Neuronal stem cell (in vitro differentiated cells): ENCODE measurements at regions not wholly inside any gene's neighbourhood (a gene's known extent, or its start where the extent isn't known, plus 50 kb on each side); places are given as distances from the start of the nearest gene placed in this dataset.
A peak's percentile ranks its signal among the peaks of the same experiment; 100 is the strongest.

Source experiments
- DNase-seq: peaks from one replicate; pipeline ENCODE4 v3.0.0-alpha.2; 2013; ENCODE audit warnings: low spot score
- H2AFZ ChIP-seq: one replicate; pipeline ENCODE4 v1.6.1; 2013; ENCODE audit warnings: mild to moderate bottlenecking, low read length, inconsistent platforms
- H2AK5ac ChIP-seq: 2 replicates; pipeline ENCODE4 v1.6.1; 2013; ENCODE audit warnings: low read depth, mild to moderate bottlenecking, inconsistent platforms, low read length, moderate library complexity, mixed read lengths
- H2BK120ac ChIP-seq: 2 replicates; pipeline ENCODE4 v1.6.1; 2013; ENCODE audit warnings: low read depth, mild to moderate bottlenecking, inconsistent platforms, low read length, moderate library complexity, mixed read lengths
- H2BK12ac ChIP-seq: one replicate; pipeline ENCODE4 v1.6.1; 2013; ENCODE audit warnings: low read length, inconsistent platforms
- H2BK15ac ChIP-seq: 2 replicates; pipeline ENCODE4 v1.6.1; 2013; ENCODE audit warnings: mild to moderate bottlenecking, low read length, inconsistent platforms, mixed read lengths
- H2BK5ac ChIP-seq: one replicate; pipeline ENCODE4 v1.6.1; 2013; ENCODE audit warnings: inconsistent platforms, mild to moderate bottlenecking, low read length, moderate library complexity
- H3K14ac ChIP-seq: one replicate; pipeline ENCODE4 v1.6.1; 2013; ENCODE audit warnings: low read length, inconsistent platforms
- H3K18ac ChIP-seq: 2 replicates; pipeline ENCODE4 v1.6.1; 2013; ENCODE audit warnings: low read length, inconsistent platforms
- H3K23ac ChIP-seq: 2 replicates; pipeline ENCODE4 v1.6.1; 2013; ENCODE audit warnings: low read depth, mild to moderate bottlenecking, mixed read lengths, low read length, inconsistent platforms; ENCODE audit not compliant: poor library complexity
- H3K27ac ChIP-seq: replicated peaks from 3 replicates; pipeline ENCODE4 v1.5.1; 2013; ENCODE audit warnings: low read length, inconsistent platforms
- H3K27me3 ChIP-seq, 3 experiments: 2 replicates each; pipeline ENCODE4 v1.6.1; 2013; ENCODE audit warnings: low read length in 3 of 3, mild to moderate bottlenecking in 2 of 3, inconsistent platforms in 1 of 3, low read depth in 1 of 3, mixed read lengths in 1 of 3, moderate library complexity in 1 of 3; ENCODE audit not compliant: control insufficient read depth in 3 of 3, insufficient read depth in 3 of 3
- H3K36me3 ChIP-seq, 2 donors: replicated peaks in 1 of 2; 2 replicates each; pipeline ENCODE4 v1.6.1; 2013; ENCODE audit warnings: low read length in 2 of 2; ENCODE audit not compliant: control insufficient read depth in 2 of 2, insufficient read depth in 2 of 2
- H3K4ac ChIP-seq: 2 replicates; pipeline ENCODE4 v1.6.1; 2013; ENCODE audit warnings: inconsistent platforms, mild to moderate bottlenecking, low read length, moderate library complexity
- H3K4me1 ChIP-seq, 2 donors: 1 replicate in 1 of 2; 2 replicates in 1 of 2; pipeline ENCODE4 v1.6.1; 2013; ENCODE audit warnings: low read length in 2 of 2, low read depth in 1 of 2; ENCODE audit not compliant: control insufficient read depth in 2 of 2, insufficient read depth in 1 of 2
- H3K4me2 ChIP-seq: one replicate; pipeline ENCODE4 v1.6.1; 2013; ENCODE audit warnings: mild to moderate bottlenecking, low read length, inconsistent platforms; ENCODE audit not compliant: insufficient read depth, poor library complexity, severe bottlenecking
- H3K4me3 ChIP-seq, 2 donors: 2 replicates each; pipeline ENCODE4 v1.5.1; 2013; ENCODE audit warnings: low read length in 2 of 2, mild to moderate bottlenecking in 2 of 2, inconsistent platforms in 1 of 2, moderate library complexity in 1 of 2
- H3K79me1 ChIP-seq: one replicate; pipeline ENCODE4 v1.6.1; 2013; ENCODE audit warnings: low read depth, mild to moderate bottlenecking, inconsistent platforms, low read length, moderate library complexity
- H3K9ac ChIP-seq: one replicate; pipeline ENCODE4 v1.6.1; 2013; ENCODE audit warnings: mild to moderate bottlenecking, low read depth, low read length, inconsistent platforms; ENCODE audit not compliant: poor library complexity
- H3K9me3 ChIP-seq, 2 donors: replicated peaks in 1 of 2; 2 replicates each; pipeline versions ENCODE3 to v1.6.1; 2013; ENCODE audit warnings: low read length in 2 of 2, mild to moderate bottlenecking in 2 of 2, inconsistent platforms in 1 of 2, low read depth in 1 of 2, mixed read lengths in 1 of 2, moderate library complexity in 1 of 2; ENCODE audit not compliant: control insufficient read depth in 2 of 2, insufficient read depth in 1 of 2
- H4K8ac ChIP-seq: one replicate; pipeline ENCODE4 v1.6.1; 2013; ENCODE audit warnings: low read depth, mild to moderate bottlenecking, inconsistent platforms, low read length, moderate library complexity
- H4K91ac ChIP-seq: one replicate; pipeline ENCODE4 v1.6.1; 2013; ENCODE audit warnings: low read length, low read depth, mild to moderate bottlenecking, inconsistent platforms; ENCODE audit not compliant: poor library complexity
- WGBS, 2 donors: extraction: QIAGEN DNeasy Blood & Tissue Kit; methylation state at CpG; one replicate each; pipeline ENCODE4 v1.1.7; 2013; ENCODE audit warnings: missing lambda C conversion rate in 2 of 2, mixed read lengths in 1 of 2; ENCODE audit not compliant: insufficient read length in 2 of 2, insufficient replicate concordance in 1 of 2; ENCODE audit errors: extremely low coverage in 2 of 2; 5-methylcytosine and 5-hydroxymethylcytosine counted together

DNA sequence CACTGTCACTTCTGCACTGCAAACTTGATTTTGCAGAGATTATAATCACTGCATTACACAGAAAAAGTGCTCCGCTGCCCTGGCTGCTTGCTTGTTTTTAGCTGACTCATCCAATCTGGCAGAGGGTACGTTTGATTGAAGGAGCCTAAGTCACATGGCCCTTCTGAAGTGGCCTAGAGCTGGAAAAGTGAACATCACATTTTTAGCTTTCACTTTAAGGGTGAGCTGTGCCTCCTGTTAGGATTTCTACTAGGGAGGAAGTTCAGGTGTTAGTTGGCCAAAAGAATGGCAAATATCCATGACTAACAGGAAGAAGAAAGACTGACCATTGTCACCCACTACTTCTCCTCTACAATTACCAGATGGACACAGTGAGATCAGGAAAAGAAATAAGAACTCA lies 889.1 kb upstream of the MAP3K7 start:
- Histone ChIP-seq H3K27me3 (no peaks in the 10 kb centered on the region), H3K9me3 (no peaks in the 10 kb centered on the region), H3K27ac (no peak overlapping the region), H4K91ac (no peak overlapping the region), H3K79me1 (no peaks in the 10 kb centered on the region), H2BK120ac (no peak overlapping the region), H4K8ac (no peak overlapping the region), H2BK15ac (no peak overlapping the region), H3K4me1 (peaks cover 0 to 4% of the 10 kb centered on the region in 2 donors), H2AK5ac (no peak overlapping the region), H3K36me3 (no peaks in the 10 kb centered on the region), H3K18ac (no peak overlapping the region), H2AFZ (peak overlapping the region; percentile 68), H3K4ac (no peak overlapping the region), H3K4me2 (no peak overlapping the region), H3K9ac (no peak overlapping the region), H3K23ac (no peak overlapping the region), H2BK12ac (no peak overlapping the region), H3K4me3 (no peak overlapping the region), H3K14ac (no peak overlapping the region), H2BK5ac (no peak overlapping the region)
- no CpG with 5 or more reads among the region's 2 CpGs for WGBS, 2 donors
- no peak for DNase-seq

DNA sequence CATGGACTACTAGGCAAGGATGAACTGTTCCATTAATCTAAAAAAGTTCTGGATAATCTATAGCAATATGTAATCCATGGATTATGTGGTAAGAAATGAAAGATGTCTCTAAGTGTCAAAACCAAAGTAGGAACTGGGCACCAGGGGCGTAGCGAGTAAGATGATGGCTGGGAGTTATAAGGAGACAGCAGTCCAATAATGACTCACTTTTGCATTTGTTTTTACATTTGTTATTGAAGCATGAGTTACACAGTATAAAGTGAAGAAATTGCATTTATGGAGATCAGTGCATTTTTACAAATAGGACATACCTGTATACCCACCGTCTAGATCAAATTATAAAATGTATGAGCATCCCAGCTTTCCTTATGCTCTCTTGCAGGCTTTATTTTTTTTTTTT lies 878.5 kb upstream of the MAP3K7 start:
- no peaks in the 10 kb centered on the region for H3K4me1 ChIP-seq
- H3K4me2 ChIP-seq = no peak overlapping the region
- H4K91ac ChIP-seq = no peak overlapping the region
- no peak overlapping the region for H3K14ac ChIP-seq
- no peak overlapping the region for H2AK5ac ChIP-seq
- H2AFZ ChIP-seq = no peak overlapping the region
- no CpG with 5 or more reads among the region's 3 CpGs for whole genome bisulfite sequencing, 2 donors
- no peaks in the 10 kb centered on the region for H3K36me3 ChIP-seq
- DNase-seq = no peak
- H4K8ac ChIP-seq = no peak overlapping the region
- no peaks in the 10 kb centered on the region for H3K9me3 ChIP-seq
- H2BK120ac ChIP-seq = no peak overlapping the region
- no peaks in the 10 kb centered on the region for H3K79me1 ChIP-seq
- no peak overlapping the region for H3K18ac ChIP-seq
- H3K9ac ChIP-seq = no peak overlapping the region
- H3K27ac ChIP-seq = no peak overlapping the region
- H2BK5ac ChIP-seq = no peak overlapping the region
- no peak overlapping the region for H3K4me3 ChIP-seq
- H3K23ac ChIP-seq = no peak overlapping the region
- no peaks in the 10 kb centered on the region for H3K27me3 ChIP-seq
- no peak overlapping the region for H2BK12ac ChIP-seq
- H2BK15ac ChIP-seq = no peak overlapping the region
- no peak overlapping the region for H3K4ac ChIP-seq

DNA sequence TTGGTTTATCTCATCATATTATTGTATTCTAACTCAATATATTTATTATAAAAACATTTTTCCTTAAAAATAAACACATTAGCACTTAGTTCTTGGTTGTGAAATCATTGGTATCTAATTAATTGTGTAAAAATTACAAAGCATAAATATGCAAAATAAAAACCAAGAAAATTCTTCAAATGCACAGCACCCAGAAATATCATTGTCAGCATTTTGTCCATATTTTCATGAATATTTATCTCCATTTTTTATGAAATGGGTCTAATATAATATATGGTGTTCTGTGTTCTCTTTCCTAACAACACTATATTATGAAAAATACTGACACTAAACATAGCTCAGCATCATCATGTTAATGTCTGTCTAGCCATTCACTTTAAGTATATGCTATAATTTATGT lies 877.8 kb upstream of the MAP3K7 start:
- Histone ChIP-seq H2BK5ac (no peak overlapping the region), H2BK120ac (no peak overlapping the region), H3K4me1 (no peaks in the 10 kb centered on the region), H4K8ac (no peak overlapping the region), H3K14ac (no peak overlapping the region), H3K36me3 (no peaks in the 10 kb centered on the region), H3K4me2 (no peak overlapping the region), H3K9ac (no peak overlapping the region), H3K4me3 (no peak overlapping the region), H3K23ac (no peak overlapping the region), H3K79me1 (no peaks in the 10 kb centered on the region), H3K27ac (no peak overlapping the region), H2BK15ac (no peak overlapping the region), H4K91ac (no peak overlapping the region), H2AFZ (no peak overlapping the region), H2BK12ac (no peak overlapping the region), H3K18ac (no peak overlapping the region), H2AK5ac (no peak overlapping the region), H3K27me3 (no peaks in the 10 kb centered on the region), H3K9me3 (no peaks in the 10 kb centered on the region), H3K4ac (no peak overlapping the region)
- no peak for DNase-seq

DNA sequence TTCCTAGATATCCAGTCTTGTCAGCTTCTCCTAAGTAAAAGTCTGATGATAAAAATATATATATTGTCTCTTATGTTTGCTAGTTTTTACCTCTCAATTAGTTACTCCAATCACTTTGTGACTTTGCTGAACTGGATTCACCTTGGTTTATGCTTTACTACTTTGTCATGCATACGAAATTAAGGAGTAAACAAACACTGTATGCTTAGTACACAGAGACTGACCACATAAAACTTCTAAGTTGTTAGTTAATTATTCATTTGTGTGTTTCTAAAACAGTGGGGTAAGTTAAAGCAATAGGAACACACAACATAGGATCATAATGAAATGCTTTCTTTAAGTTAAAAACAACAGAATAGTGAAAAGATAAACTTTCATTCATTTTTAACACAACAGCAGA lies 877.3 kb upstream of the MAP3K7 start:
- H2AFZ ChIP-seq = no peak overlapping the region
- no CpG with 5 or more reads among the region's 1 CpG for WGBS, 2 donors
- H3K9ac ChIP-seq = no peak overlapping the region
- H3K79me1 ChIP-seq = no peaks in the 10 kb centered on the region
- DNase-seq = no peak
- H3K4me3 ChIP-seq = no peak overlapping the region
- no peak overlapping the region for H3K14ac ChIP-seq
- no peak overlapping the region for H3K18ac ChIP-seq
- H2BK120ac ChIP-seq = no peak overlapping the region
- H4K8ac ChIP-seq = no peak overlapping the region
- H2BK15ac ChIP-seq = no peak overlapping the region
- H3K27me3 ChIP-seq = no peaks in the 10 kb centered on the region
- no peak overlapping the region for H2BK5ac ChIP-seq
- no peak overlapping the region for H3K27ac ChIP-seq
- H3K36me3 ChIP-seq = no peaks in the 10 kb centered on the region
- H3K4me1 ChIP-seq = no peaks in the 10 kb centered on the region
- no peaks in the 10 kb centered on the region for H3K9me3 ChIP-seq
- H3K23ac ChIP-seq = no peak overlapping the region
- H3K4ac ChIP-seq = no peak overlapping the region
- H3K4me2 ChIP-seq = no peak overlapping the region
- H4K91ac ChIP-seq = no peak overlapping the region
- no peak overlapping the region for H2AK5ac ChIP-seq
- no peak overlapping the region for H2BK12ac ChIP-seq
